Activated CD8-positive, alpha-beta T cell treated with anti-CD3 and anti-CD28 coated beads for 36 hours (primary cell): ENCODE measurements at regions not wholly inside any gene's neighbourhood (a gene's known extent, or its start where the extent isn't known, plus 50 kb on each side); places are given as distances from the start of the nearest gene placed in this dataset.

Experiments
- ATAC-seq: fragments of 200-7000 bp; cut with Tn5 transposase; one replicate; pipeline ENCODE4 v1.10.0; 2021; ENCODE audit warnings: mild to moderate bottlenecking, moderate library complexity
- CTCF ChIA-PET: fragments of 350-600 bp; sonication (Branson Sonifier 250); formaldehyde crosslinking; loops from one replicate; lab custom pipeline; 2021; ENCODE audit warnings: antibody characterized with exemption; lab: Charles Lee
- POLR2A ChIA-PET: fragments of 350-600 bp; sonication (Branson Sonifier 250); formaldehyde crosslinking; loops from one replicate; lab custom pipeline; 2021; ENCODE audit warnings: antibody characterized with exemption; lab: Charles Lee
- DNase-seq: peaks from one replicate; pipeline ENCODE4 v3.0.0-alpha.2; 2020
- H3K27ac Mint-ChIP-seq: one replicate; pipeline ENCODE4 v1.8.0; 2021; ENCODE audit warnings: mild to moderate bottlenecking, mixed read lengths
- H3K27me3 Mint-ChIP-seq: one replicate; pipeline ENCODE4 v1.8.0; 2021; ENCODE audit warnings: mixed read lengths
- H3K36me3 Mint-ChIP-seq: one replicate; pipeline ENCODE4 v1.8.0; 2021; ENCODE audit warnings: low read depth, mixed read lengths
- H3K4me1 Mint-ChIP-seq: one replicate; pipeline ENCODE4 v1.8.0; 2021; ENCODE audit warnings: low read depth, mixed read lengths
- H3K4me3 Mint-ChIP-seq: one replicate; pipeline ENCODE4 v1.8.0; 2021; ENCODE audit warnings: mild to moderate bottlenecking, moderate library complexity, mixed read lengths
- H3K9me3 Mint-ChIP-seq: one replicate; pipeline ENCODE4 v1.8.0; 2021; ENCODE audit warnings: mixed read lengths
- CTCF ChIP-seq: fragments of 200-600 bp; IDR thresholded peaks from one replicate; pipeline ENCODE4 v1.8.0; 2022; ENCODE audit warnings: antibody characterized with exemption, mild to moderate bottlenecking
- intact Hi-C: fragments of 100-400 bp; cut with micrococcal nuclease; formaldehyde crosslinking; loops from one replicate; pipeline ENCODE4 v1.10.0; 2022

GRCh38 chr9:74102702-74103101, 394.4 kb upstream of the RORB start:
- no peak overlapping the region for H3K4me3 Mint-ChIP-seq
- DNase-seq (no peak), ATAC-seq (no peak)
- ChIA-PET POLR2A (no interaction called here), CTCF (no interaction called here)
- intact Hi-C loops, result no loop called here
- no peak overlapping the region for H3K27ac Mint-ChIP-seq
- H3K9me3 Mint-ChIP-seq, result peaks cover 2% of the 10 kb centered on the region
- no peaks in the 10 kb centered on the region for H3K27me3 Mint-ChIP-seq
- no peaks in the 10 kb centered on the region for H3K36me3 Mint-ChIP-seq
- TF ChIP-seq CTCF, result no peak
- H3K4me1 Mint-ChIP-seq, result no peaks in the 10 kb centered on the region

- intact Hi-C loops, result no loop called here
- Mint-ChIP-seq H3K4me3 (no peak overlapping the region), H3K36me3 (no peaks in the 10 kb centered on the region), H3K4me1 (no peaks in the 10 kb centered on the region), H3K9me3 (peaks cover 2% of the 10 kb centered on the region), H3K27me3 (no peaks in the 10 kb centered on the region), H3K27ac (no peak overlapping the region)
- no peak for ATAC-seq
- ChIA-PET CTCF (interaction anchor here (0.7 kb wide), 1 partner anchor 288 kb away, joined by 3 read pairs; no protein-coding TSS in a partner anchor), POLR2A (interaction anchor here (0.9 kb wide), 1 partner anchor 19 kb away, joined by 3 read pairs; no protein-coding TSS in a partner anchor)
- no peak for TF ChIP-seq CTCF
- no peak for DNase-seq
These were observed 389.4 kb upstream of the RORB start for GRCh38 chr9:74107692-74108091.

- DNase-seq (no peak), ATAC-seq (no peak)
- no peak overlapping the region for H3K27ac Mint-ChIP-seq
- H3K36me3 Mint-ChIP-seq, result no peaks in the 10 kb centered on the region
- ChIA-PET POLR2A (interaction anchor here (0.5 kb wide), 1 partner anchor 148 kb away, joined by 3 read pairs; no protein-coding TSS in a partner anchor), CTCF (no interaction called here)
- no peak overlapping the region for H3K4me3 Mint-ChIP-seq
- no peaks in the 10 kb centered on the region for H3K9me3 Mint-ChIP-seq
- no peak for TF ChIP-seq CTCF
- H3K4me1 Mint-ChIP-seq, result no peaks in the 10 kb centered on the region
- intact Hi-C loops, result no loop called here
- H3K27me3 Mint-ChIP-seq, result no peaks in the 10 kb centered on the region
These were observed 381.2 kb upstream of the RORB start for GRCh38 chr9:74115976-74116375.

- ATAC-seq (no peak), DNase-seq (no peak)
- TF ChIP-seq CTCF, result no peak
- Mint-ChIP-seq H3K36me3 (peaks cover 3% of the 10 kb centered on the region), H3K27me3 (no peaks in the 10 kb centered on the region), H3K9me3 (peaks cover 2% of the 10 kb centered on the region), H3K4me1 (peaks cover 7% of the 10 kb centered on the region), H3K4me3 (no peak overlapping the region), H3K27ac (no peak overlapping the region)
- CTCF ChIA-PET, result no interaction called here
- POLR2A ChIA-PET, result no interaction called here
- intact Hi-C loops, result no loop called here
These were observed 380.0 kb upstream of the RORB start for GRCh38 chr9:74117151-74117550.

- H3K27me3 Mint-ChIP-seq, result no peaks in the 10 kb centered on the region
These were observed 379.4 kb upstream of the RORB start for GRCh38 chr9:74117731-74118130.

More at GRCh38 chr9:74117731-74118130, 379.4 kb upstream of the RORB start:
- peaks cover 4% of the 10 kb centered on the region for H3K36me3 Mint-ChIP-seq
- DNase-seq (no peak), ATAC-seq (no peak)
- no peak for TF ChIP-seq CTCF
- CTCF ChIA-PET, result no interaction called here
- H3K9me3 Mint-ChIP-seq, result peaks cover 5% of the 10 kb centered on the region
- H3K4me1 Mint-ChIP-seq, result peaks cover 12% of the 10 kb centered on the region
- H3K27ac Mint-ChIP-seq, result no peak overlapping the region
- intact Hi-C loops, result no loop called here
- no peak overlapping the region for H3K4me3 Mint-ChIP-seq
- POLR2A ChIA-PET, result no interaction called here
